ENCODE measurements at regions not wholly inside any gene's neighbourhood (a gene's known extent, or its start where the extent isn't known, plus 50 kb on each side); places are given as distances from the start of the nearest gene placed in this dataset.

GRCh38 chr2:19480673-19481072 is 122.2 kb upstream of the OSR1 start (continued):
- TF ChIP-seq MYB (IDR thresholded peaks at IDR 0.05; ENCODE audit: borderline replicate concordance, low read depth, low read length), result no peak
- TF ChIP-seq SMAD1 (IDR thresholded peaks at IDR 0.05; ENCODE audit: low read depth, partially characterized antibody), result no peak

GRCh38 chr2:19479666-19480065 is 121.2 kb upstream of the OSR1 start:
- ChIA-PET POLR2A (no interaction called here), RAD21 (ENCODE audit: unreplicated experiment) (no interaction called here), CTCF (no interaction called here), SMC1A (ENCODE audit: uncharacterized antibody, unreplicated experiment) (no interaction called here)
- FAIRE-seq, result no peak
- H3K9ac ChIP-seq (ENCODE audit: control insufficient read depth, insufficient read depth, low read length), result no peak overlapping the region
- no peaks in the 10 kb centered on the region for H3K27me3 ChIP-seq (replicated peaks in 1 of 2; ENCODE audit: control insufficient read depth in 2 of 2, insufficient read depth in 2 of 2, low read length in 1 of 2)
- H3K9me3 ChIP-seq (replicated peaks; ENCODE audit: control insufficient read depth, insufficient read depth, low read length), result no peaks in the 10 kb centered on the region; the same call in 2 of the 3 replicates
- no peak overlapping the region for H3K4me3 ChIP-seq
- intact Hi-C loops (cut with micrococcal nuclease; ENCODE audit: unreplicated experiment) (no loop called here), in situ Hi-C loops (cut with MboI) (no loop called here)
- no peak for TF ChIP-seq NRF1 (conservative IDR thresholded peaks at IDR 0.05; ENCODE audit: low read depth, low read length)
- no peak for TF ChIP-seq CBX3 (IDR thresholded peaks at IDR 0.05; ENCODE audit: borderline replicate concordance, low read depth)
- TF ChIP-seq RFX5 (IDR thresholded peaks at IDR 0.05; ENCODE audit: low read depth, low read length), result no peak
- TF ChIP-seq MTA3 (IDR thresholded peaks at IDR 0.05; ENCODE audit: borderline replicate concordance, low read length), result no peak
- TF ChIP-seq RELA (IDR thresholded peaks at IDR 0.05; ENCODE audit: borderline replicate concordance, partially characterized antibody), result no peak
- no peak for TF ChIP-seq SPI1 (IDR thresholded peaks at IDR 0.05; ENCODE audit: borderline replicate concordance, insufficient read depth, low read depth, low read length)
- H3K27ac ChIP-seq (ENCODE audit: control insufficient read depth, insufficient read depth), result no peak overlapping the region
- no peak for DNase-seq (ENCODE audit: low read depth, low spot score)
- ATAC-seq, result no peak
- no peak overlapping the region for H2AFZ ChIP-seq (ENCODE audit: control insufficient read depth, low read depth, low read length)
- H3K4me2 ChIP-seq (ENCODE audit: control insufficient read depth, insufficient read depth), result no peak overlapping the region
- no peaks in the 10 kb centered on the region for H4K20me1 ChIP-seq (ENCODE audit: control insufficient read depth, insufficient read depth)
- no peaks in the 10 kb centered on the region for H3K4me1 ChIP-seq (ENCODE audit: control insufficient read depth, insufficient read depth, low read length)
- H3K36me3 ChIP-seq (ENCODE audit: control insufficient read depth in 2 of 2, insufficient read depth in 2 of 2, low read length in 1 of 2), result no peaks in the 10 kb centered on the region
- 89% methylated on average over 1 of the region's 1 CpG for WGBS (ENCODE audit: insufficient coverage, insufficient replicate concordance, low lambda C conversion rate, missing lambda C conversion rate)
- H3K79me2 ChIP-seq (ENCODE audit: control insufficient read depth, insufficient read depth, low read length), result no peaks in the 10 kb centered on the region
- BruUV-seq (replicated peaks), result no TSS peak

All from GM12878 (cell line).